GM10266 (cell line): ENCODE measurements at regions not wholly inside any gene's neighbourhood (a gene's known extent, or its start where the extent isn't known, plus 50 kb on each side); places are given as distances from the start of the nearest gene placed in this dataset.
"Not testable (repeated sequence)": the region's sequence is repeated elsewhere in the genome, so short reads cannot be mapped to it uniquely, and the experiment has no call there.

Experiments
- DNase-seq: peaks from one replicate; pipeline ENCODE4 v3.0.0; 2012; ENCODE audit errors: extremely low spot score
- CTCF ChIP-seq: IDR thresholded peaks from 2 replicates; pipeline ENCODE4 v1.5.1; 2012; ENCODE audit warnings: mild to moderate bottlenecking, low read depth; ENCODE audit not compliant: control insufficient read depth, insufficient read depth; ENCODE audit errors: missing control alignments

GRCh38 chr7:112989531-112989930 is 97.1 kb downstream of the GPR85 start:
- no peak for DNase-seq
- TF ChIP-seq CTCF, result no peak

GRCh38 chr7:112987171-112987570 is 99.5 kb downstream of the GPR85 start:
- DNase-seq, result no peak

DNA sequence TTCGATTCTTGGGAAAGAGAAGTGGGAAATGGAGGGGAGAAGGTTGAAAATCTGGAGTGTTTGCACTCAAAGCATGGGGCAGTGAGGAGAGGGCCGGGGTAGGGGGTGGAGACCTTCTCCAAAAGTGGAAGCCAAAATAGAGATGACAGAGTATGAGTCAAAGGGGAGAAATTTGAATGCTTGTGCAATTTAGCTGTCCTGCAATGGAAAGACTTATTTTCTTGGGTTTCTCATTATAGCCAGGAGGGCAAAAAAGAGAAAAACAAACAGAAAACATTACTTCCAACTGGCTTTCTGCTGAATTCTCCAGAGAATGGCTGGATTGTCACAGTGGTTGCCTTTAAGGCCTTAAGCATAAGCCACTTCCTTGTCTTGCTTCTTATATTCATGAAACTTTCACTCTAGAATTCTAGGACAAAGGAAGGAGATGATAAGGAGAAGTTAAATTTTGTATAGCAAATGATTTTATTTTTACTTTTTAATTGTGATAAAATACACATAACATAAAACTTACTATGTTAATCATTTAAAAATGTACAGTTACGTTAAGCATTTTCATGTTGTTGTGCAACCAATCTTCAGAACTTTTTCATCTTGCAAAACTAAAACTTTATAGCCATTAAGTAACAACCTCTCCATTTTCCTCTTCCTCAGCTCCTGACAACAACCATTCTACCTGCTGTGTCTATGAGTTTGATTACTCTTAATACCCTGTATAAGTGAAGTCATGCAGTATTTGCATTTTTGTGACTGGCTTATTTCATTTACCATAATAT is 100.2 kb downstream of the GPR85 start:
- no peak for TF ChIP-seq CTCF
- no peak for DNase-seq

More at GRCh38 chr7:112987171-112987570, 99.5 kb downstream of the GPR85 start:
- no peak for TF ChIP-seq CTCF

DNA sequence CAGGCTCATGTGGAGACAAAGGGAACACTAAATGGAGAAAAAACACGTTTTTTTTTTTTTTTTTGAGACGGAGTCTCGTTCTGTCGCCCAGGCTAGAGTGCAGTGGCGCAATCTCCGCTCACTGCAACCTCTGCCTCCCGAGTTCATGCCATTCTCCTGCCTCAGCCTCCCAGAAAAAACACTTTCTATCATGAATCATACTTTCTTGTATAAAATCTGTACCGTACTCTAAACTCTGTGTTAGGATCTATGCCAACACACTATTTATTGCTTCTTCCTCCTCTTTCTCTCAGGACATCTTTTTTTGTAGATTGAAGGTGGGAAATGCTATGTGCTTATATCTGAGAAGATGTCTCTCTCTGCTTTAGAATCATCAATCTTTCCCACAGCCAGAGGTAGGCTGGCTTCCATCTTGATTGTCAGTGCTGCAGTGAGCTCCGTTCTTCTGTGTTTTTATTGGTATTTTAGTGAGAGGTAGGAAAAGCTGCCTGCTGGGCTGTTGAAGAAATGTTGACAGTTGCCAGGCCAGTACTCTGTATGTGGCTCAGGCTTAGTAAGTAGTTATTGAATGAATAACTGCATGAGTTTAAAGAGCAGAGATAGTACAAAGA is 101.1 kb downstream of the GPR85 start:
- no peak for TF ChIP-seq CTCF
- no peak for DNase-seq

GRCh38 chr7:112982441-112983063 is 104.1 kb downstream of the GPR85 start:
- no peak for TF ChIP-seq CTCF
- DNase-seq, result no peak

DNA sequence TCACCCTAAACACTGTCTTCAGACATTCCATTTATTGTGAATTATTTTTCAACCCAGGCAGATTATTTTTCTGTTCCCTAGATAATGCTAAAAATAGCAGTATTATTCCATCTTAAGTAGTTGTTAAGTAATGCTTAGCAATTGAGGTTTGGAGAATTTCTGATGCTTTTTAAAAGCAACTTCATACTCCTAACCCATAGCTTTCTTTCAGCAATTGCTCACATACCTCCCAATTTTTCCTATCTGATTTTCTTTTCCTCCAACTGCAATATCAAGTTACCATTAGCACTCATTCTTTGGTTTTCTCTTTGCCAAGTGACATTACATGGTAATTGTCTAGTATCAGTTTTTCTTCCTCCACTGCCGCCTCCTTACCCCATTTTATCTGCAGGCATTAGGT is 104.7 kb downstream of the GPR85 start:
- TF ChIP-seq CTCF, result no peak

GRCh38 chr7:112979055-112979454 is 107.6 kb downstream of the GPR85 start:
- DNase-seq, result not testable (repeated sequence)

More for the DNA sequence above, 104.7 kb downstream of the GPR85 start:
- DNase-seq, result no peak

- not testable (repeated sequence) for DNase-seq
Measured at GRCh38 chr7:112977244-112977955, 109.2 kb downstream of the GPR85 start.
